ENCODE measurements at regions not wholly inside any gene's neighbourhood (a gene's known extent, or its start where the extent isn't known, plus 50 kb on each side); places are given as distances from the start of the nearest gene placed in this dataset.
"Not testable (repeated sequence)": the region's sequence is repeated elsewhere in the genome, so short reads cannot be mapped to it uniquely, and the experiment has no call there.

DNA sequence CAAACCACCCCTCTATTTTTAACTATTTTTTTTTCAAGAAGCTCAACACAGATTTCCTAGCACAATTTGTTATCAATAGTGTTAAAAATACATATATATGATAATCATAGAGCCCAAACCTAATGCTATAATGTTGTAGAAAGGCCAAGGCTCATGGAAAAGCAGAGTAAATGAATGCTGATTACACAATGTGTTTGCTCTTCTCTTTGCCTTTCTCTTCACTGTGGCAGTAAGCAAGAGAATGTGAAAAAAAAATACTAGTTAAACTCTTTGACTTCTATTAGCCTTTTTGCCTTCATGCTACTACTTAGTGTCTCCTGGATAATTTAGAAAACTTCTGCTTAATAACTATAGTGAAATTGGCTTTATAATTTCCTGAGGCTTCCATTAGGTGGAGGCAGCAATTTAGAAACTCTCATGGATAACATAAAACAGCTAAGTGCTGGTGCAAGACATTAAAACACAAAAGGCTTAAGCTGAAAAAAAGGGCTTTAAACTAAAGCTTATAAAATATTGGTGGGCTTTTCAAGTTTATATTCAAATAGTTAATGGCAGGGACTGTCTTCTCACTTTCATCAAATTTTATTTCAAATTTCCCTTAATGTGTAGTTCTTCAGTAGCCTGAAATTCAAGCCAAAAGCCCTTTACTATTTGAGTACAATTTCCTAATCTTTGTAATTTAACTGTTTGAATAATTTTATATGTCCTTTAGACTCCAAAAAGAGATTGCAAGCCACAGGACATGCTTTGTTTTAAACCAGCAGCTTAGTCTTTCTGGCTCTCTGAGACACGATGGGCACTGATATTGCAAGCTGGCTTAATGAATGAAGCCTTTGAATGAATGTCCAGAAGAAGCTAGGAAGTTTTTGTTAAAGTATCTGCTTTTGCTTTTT, 2031.8 kb upstream of the CDH6 start:
- no peak for DNase-seq (ENCODE audit: low read depth)

GRCh38 chr5:29157975-29158374, 2035.5 kb upstream of the CDH6 start:
- DNase-seq (ENCODE audit: low read depth), result no peak

DNA sequence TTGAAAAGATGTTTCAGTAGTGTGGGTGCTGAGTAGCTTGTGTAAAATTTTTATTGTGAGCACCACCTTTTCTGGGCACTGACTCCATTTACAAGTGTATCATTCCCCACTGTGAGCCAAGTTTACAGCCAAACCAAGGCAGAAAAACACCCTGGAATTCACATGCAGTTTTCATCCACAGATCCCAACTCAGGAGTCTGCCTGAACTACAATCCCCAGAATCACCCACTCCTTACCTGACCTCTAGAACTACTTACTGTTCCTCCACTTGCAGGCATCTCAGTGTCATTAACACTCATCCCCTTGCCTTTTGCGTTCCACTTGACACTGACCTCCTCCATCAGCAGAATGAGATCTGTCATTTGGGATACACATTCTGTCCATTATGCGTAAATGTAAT, 2042.6 kb upstream of the CDH6 start:
- DNase-seq (ENCODE audit: low read depth), result no peak

DNA sequence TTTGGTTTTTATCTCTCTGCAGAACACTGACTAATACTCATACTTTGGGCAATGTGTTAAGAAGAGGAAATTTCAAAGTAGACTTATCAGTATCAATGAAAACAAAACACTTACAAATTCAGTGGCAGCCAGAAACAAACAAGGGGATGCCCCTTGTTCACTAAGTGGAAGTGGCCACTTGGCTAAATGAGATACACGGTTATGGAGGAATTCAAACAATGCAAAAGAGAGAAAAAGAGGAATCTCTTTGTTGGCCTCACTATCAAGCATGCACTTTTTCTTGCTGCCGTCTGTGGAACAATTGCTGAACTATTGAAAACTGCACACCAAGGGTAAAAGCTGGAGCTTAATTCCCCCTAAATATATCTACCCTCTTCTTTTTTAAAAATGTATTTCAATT, 2044.9 kb upstream of the CDH6 start:
- DNase-seq (ENCODE audit: low read depth), result no peak

DNA sequence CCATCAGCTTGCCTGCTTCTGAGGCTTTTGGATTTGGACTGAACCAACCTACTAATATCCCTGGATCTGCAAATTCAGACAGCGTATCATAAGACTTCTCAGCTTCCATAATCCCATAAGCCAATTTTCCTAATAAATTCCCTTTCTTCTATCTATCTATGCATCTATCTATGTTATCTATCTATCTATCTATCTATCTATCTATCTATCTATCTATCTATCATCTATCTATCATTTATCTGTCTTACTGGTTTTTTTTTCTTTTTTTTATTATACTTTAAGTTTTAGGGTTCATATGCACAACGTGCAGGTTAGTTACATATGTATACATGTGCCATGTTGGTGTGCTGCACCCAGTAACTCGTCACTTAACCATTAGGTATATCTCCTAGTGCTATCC, 2045.4 kb upstream of the CDH6 start:
- no peak for DNase-seq (ENCODE audit: low read depth)

- no peak for DNase-seq (ENCODE audit: low read depth)
These were observed 2050.2 kb upstream of the CDH6 start for GRCh38 chr5:29143266-29143665.

- DNase-seq (ENCODE audit: low read depth), result no peak
These were observed 2059.1 kb upstream of the CDH6 start for GRCh38 chr5:29134418-29134817.

GRCh38 chr5:29131285-29131684, 2062.2 kb upstream of the CDH6 start:
- DNase-seq (ENCODE audit: low read depth), result no peak

GRCh38 chr5:29130786-29131185, 2062.7 kb upstream of the CDH6 start:
- no peak for DNase-seq (ENCODE audit: low read depth)

GRCh38 chr5:29127524-29128156, 2065.8 kb upstream of the CDH6 start:
- DNase-seq (ENCODE audit: low read depth), result not testable (repeated sequence)

DNA sequence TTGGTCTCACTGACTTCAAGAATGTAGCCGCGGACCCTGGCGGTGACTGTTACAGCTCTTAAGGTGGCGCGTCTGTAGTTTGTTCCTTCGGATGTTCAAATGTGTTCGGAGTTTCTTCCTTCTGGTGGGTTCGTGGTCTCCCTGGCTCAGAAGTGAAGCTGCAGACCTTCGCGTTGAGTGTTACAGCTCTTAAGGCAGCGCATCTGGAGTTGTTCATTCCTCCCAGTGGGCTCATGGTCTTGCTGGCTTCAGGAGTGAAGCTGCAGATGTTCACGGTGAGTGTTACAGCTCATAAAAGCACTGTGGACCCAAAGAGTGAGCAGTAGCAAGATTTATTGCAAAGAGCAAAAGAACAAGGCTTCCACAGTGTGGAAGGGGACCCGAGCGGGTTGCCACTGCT, 2067.0 kb upstream of the CDH6 start:
- not testable (repeated sequence) for DNase-seq (ENCODE audit: low read depth)

GRCh38 chr5:29122306-29122705, 2071.2 kb upstream of the CDH6 start:
- DNase-seq (ENCODE audit: low read depth), result no peak

DNA sequence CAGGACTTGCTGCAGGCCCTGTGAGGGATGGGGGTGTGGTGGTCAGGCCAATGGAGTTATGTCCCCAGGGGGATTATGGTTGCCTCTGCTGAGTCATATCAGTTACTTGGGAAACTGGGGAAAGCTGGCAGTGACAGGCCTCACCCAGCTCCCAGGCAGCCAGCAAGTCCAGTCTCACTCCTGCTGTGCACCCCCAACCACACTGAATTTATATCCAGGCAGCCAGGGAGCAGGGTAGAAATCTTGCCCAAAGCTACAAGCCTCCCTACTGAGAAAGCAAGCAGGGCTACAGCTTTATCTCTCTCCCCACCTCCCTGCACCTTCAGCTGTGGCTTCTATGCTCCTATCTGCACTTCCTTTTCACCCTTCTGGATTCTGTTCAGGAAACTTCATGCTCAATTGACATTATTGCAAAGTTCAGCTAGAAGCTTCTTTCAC, 2076.0 kb upstream of the CDH9 start:
- no peak for DNase-seq (ENCODE audit: low read depth)

DNA sequence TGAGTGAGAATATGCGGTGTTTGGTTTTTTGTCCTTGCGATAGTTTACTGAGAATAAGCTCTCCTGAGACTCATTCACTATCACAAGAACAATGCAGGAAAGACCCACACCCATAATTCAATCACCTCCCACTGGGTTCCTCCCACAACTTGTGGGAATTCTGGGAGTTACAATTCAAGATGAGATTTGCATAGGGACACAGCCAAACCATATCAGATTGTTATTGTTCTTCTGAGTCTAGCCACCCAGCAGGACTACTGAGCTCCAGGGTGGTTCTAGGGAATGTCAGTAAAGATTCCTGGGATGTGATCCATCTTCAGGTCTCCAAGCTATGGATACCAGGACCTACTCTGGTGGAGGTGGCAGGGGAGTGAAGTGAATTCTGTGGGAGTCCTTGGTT, 2075.1 kb upstream of the CDH9 start:
- DNase-seq (ENCODE audit: low read depth), result no peak

DNA sequence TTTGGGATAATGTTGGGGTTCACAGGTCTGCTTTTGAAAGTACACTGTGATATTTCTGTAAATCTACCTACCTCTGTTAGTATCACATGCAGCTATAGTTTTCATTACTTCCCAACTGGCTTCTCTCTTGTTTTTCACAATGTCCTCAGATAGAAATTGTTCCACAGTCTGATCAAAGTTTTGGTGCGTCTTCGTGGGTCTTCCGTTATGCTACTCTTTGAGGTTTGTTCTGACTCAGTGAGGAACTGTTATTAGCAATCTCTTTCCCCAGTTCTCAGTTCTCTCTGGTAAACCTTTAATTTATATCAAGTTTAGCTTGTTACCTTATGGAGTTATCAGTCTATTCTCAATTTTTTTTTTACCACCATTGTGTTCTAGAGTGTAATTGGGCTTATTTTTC, 2061.2 kb upstream of the CDH9 start:
- DNase-seq (ENCODE audit: low read depth), result no peak

DNA sequence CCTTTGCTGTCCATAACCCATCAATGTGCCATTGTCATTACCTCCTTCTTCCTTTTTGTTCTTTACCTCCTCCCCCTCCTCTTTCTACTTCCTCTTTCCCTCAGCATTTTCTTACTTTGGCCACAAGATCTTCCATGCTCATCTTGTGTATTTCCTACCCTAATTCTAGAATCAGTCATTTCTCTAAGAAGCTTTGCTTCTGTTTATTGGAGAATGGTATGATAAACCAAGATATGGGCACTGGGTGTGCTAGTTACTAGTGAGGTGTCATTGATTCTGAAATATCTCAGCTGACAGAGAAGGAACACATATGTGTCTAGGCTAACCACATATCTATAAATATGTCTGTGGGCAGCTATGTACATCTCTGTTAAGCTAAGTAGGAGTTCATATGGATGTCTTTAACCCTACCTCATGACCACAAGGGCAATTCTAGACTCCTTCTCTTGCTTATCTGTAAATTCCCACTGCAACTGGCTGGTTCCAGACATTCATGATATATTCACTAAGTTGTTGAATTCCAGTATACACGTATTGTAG, 2051.3 kb upstream of the CDH9 start:
- no peak for DNase-seq (ENCODE audit: low read depth)

- no peak for DNase-seq (ENCODE audit: low read depth)
These were observed 2046.8 kb upstream of the CDH9 start for GRCh38 chr5:29085142-29085541.

GRCh38 chr5:29079771-29080170, 2041.4 kb upstream of the CDH9 start:
- DNase-seq (ENCODE audit: low read depth), result no peak

GRCh38 chr5:29077451-29077850, 2039.1 kb upstream of the CDH9 start:
- DNase-seq (ENCODE audit: low read depth), result no peak

DNA sequence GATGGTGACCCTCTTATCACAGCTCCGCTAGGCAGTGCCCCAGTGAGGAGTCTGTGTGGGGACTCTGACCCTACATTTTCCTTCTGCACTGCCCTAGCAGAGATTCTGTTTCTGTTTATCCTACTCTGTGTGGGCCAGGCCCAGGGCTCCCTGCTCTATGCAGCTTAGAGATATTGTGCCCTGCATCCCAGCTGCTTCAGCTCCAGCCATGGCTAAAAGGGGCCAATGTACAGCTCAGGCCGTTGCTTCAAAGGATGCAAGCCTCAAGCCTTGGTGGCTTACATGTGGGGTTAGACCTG, 2030.7 kb upstream of the CDH9 start:
- DNase-seq (ENCODE audit: low read depth), result no peak

- no peak for DNase-seq (ENCODE audit: low read depth)
These were observed 2023.0 kb upstream of the CDH9 start for GRCh38 chr5:29061381-29061780.

GRCh38 chr5:29054694-29055093, 2016.3 kb upstream of the CDH9 start:
- DNase-seq (ENCODE audit: low read depth), result no peak

GRCh38 chr5:29054282-29054681, 2015.9 kb upstream of the CDH9 start:
- DNase-seq (ENCODE audit: low read depth), result no peak

- no peak for DNase-seq (ENCODE audit: low read depth)
These were observed 2013.1 kb upstream of the CDH9 start for GRCh38 chr5:29051509-29051908.

Measured in EH (cell line).